ENCODE measurements at regions not wholly inside any gene's neighbourhood (a gene's known extent, or its start where the extent isn't known, plus 50 kb on each side); places are given as distances from the start of the nearest gene placed in this dataset.

DNA sequence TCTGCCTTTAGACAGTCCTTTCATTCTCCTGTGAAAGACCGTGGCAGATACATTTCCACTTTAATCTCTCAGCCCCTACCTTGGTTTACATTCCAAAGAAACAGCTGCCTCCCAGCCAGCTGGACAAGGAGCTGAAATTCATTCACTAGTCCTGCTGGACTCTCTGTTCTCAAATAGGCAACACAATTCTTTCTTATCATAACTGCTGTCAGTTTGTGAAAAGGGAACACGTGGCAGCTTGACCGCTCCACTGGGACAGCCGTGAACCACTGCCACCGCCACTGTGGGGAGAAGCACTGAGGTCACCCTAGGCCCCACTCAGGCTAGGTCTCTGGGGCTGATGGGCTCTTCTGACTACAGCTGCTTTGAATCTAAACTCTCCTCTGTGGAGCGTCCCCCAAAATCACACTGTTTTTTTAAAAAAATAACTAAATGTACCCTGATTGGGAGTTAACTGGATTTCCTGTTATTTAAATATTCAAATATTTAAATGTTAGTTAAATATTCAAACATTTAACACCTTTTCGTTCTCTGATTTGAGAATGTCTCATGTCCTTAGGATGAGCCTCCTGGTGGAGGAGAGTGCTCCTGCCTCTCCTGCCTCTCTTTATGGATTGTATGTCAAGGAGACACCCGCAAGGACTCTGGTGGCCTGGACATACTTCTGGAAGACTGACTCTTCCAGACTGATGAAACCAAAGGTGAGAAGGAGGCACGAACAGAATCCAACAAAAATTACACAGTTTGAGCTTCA lies 120.1 kb downstream of the BOD1 start:
- Histone ChIP-seq H2AFZ (ENCODE audit: low read length) (no peak overlapping the region), H3K4me3 (ENCODE audit: low read depth, low read length, poor library complexity, severe bottlenecking) (no peak overlapping the region)
- TF ChIP-seq EZH2 (IDR thresholded peaks at IDR 0.05; ENCODE audit: borderline replicate concordance, low read length) = no peak
- TF ChIP-seq, protein P1, sequence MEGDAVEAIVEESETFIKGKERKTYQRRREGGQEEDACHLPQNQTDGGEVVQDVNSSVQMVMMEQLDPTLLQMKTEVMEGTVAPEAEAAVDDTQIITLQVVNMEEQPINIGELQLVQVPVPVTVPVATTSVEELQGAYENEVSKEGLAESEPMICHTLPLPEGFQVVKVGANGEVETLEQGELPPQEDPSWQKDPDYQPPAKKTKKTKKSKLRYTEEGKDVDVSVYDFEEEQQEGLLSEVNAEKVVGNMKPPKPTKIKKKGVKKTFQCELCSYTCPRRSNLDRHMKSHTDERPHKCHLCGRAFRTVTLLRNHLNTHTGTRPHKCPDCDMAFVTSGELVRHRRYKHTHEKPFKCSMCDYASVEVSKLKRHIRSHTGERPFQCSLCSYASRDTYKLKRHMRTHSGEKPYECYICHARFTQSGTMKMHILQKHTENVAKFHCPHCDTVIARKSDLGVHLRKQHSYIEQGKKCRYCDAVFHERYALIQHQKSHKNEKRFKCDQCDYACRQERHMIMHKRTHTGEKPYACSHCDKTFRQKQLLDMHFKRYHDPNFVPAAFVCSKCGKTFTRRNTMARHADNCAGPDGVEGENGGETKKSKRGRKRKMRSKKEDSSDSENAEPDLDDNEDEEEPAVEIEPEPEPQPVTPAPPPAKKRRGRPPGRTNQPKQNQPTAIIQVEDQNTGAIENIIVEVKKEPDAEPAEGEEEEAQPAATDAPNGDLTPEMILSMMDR (IDR thresholded peaks at IDR 0.05; ENCODE audit: low read length) = no peak

DNA sequence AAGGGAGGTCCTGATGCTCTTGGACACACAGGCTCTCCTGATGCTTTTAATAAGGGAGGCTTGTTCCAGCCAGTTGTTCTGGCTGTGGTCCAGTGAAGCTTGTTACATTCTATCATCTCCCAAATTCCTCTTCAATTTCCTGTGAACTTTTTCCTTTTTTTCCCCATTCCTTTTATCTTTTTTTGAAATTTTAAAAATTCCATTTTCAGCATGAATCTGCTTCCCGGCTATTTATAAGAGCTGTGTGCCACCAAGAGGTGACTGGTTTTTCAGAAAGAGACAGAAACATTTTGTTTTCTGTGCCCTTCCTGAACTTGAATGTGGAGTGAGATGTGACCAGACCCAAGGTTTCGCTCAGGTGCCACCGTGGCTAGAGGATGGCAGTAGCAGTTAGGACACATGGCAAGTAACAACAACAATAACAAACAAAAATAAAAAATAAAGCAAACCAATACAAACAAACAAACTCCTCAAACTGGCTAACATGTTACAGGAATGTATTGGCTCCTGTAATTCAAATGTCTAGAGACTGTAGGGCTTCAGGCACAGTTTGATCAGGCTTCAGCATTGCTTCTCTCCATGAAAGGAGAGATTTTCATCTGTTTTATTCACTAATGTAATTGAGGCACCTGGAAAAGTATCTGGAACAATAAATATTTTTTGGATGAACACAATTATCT lies 121.1 kb downstream of the BOD1 start:
- Histone ChIP-seq H3K36me3 (ENCODE audit: insufficient read depth, low read length) (no peaks in the 10 kb centered on the region), H3K9ac (ENCODE audit: low read length) (no peak overlapping the region), H3K9me3 (ENCODE audit: low read length) (no peaks in the 10 kb centered on the region), H2AFZ (ENCODE audit: low read length) (no peak overlapping the region), H3K27me3 (ENCODE audit: insufficient read depth, low read length) (no peaks in the 10 kb centered on the region), H3K4me1 (ENCODE audit: insufficient read depth, low read length, severe bottlenecking) (no peaks in the 10 kb centered on the region), H4K20me1 (ENCODE audit: insufficient read depth, low read length) (no peaks in the 10 kb centered on the region), H3K79me2 (ENCODE audit: insufficient read depth, low read length) (no peaks in the 10 kb centered on the region), H3F3A (ENCODE audit: insufficient read depth, low read length) (no peaks in the 10 kb centered on the region), H3K27ac (ENCODE audit: low read depth, low read length, poor library complexity, severe bottlenecking) (no peak overlapping the region), H3K4me2 (ENCODE audit: low read length) (no peak overlapping the region), H3K9me2 (ENCODE audit: low read depth, low read length) (no peaks in the 10 kb centered on the region), H3K4me3 (ENCODE audit: low read depth, low read length, poor library complexity, severe bottlenecking) (no peak overlapping the region)
- no peak for TF ChIP-seq EZH2 (IDR thresholded peaks at IDR 0.05; ENCODE audit: borderline replicate concordance, low read length)
- TF ChIP-seq, protein P1 (IDR thresholded peaks at IDR 0.05; ENCODE audit: low read length) = no peak

More for the DNA sequence above, 120.1 kb downstream of the BOD1 start:
- Histone ChIP-seq H3K79me2 (ENCODE audit: insufficient read depth, low read length) (no peaks in the 10 kb centered on the region), H3K27me3 (ENCODE audit: insufficient read depth, low read length) (no peaks in the 10 kb centered on the region), H3K36me3 (ENCODE audit: insufficient read depth, low read length) (no peaks in the 10 kb centered on the region), H3K4me2 (ENCODE audit: low read length) (no peak overlapping the region), H4K20me1 (ENCODE audit: insufficient read depth, low read length) (no peaks in the 10 kb centered on the region), H3K9me3 (ENCODE audit: low read length) (no peaks in the 10 kb centered on the region), H3K27ac (ENCODE audit: low read depth, low read length, poor library complexity, severe bottlenecking) (no peak overlapping the region), H3K4me1 (ENCODE audit: insufficient read depth, low read length, severe bottlenecking) (no peaks in the 10 kb centered on the region), H3F3A (ENCODE audit: insufficient read depth, low read length) (no peaks in the 10 kb centered on the region), H3K9me2 (ENCODE audit: low read depth, low read length) (no peaks in the 10 kb centered on the region), H3K9ac (ENCODE audit: low read length) (no peak overlapping the region)

DNA sequence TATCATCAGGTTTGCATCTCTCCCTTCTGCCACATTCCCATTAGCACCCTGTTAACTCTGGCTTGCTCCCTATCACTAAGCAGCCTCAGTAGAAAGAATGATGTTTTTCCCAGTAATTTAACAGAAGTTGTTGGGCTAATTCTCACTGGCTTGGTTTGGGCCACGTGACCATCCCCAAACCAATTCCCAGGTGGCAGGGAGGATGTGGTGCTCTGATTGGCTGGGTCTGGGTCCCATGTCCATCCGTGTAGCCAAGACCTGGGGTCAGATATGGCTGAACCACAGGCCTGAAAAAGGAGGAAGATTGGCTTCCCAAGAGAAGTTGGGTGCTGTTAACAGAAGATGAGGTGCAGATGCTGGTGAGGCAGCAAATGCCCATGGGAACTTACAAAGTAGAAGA lies 122.0 kb downstream of the BOD1 start:
- H3K9ac ChIP-seq (ENCODE audit: low read length) = no peak overlapping the region
- H3K9me3 ChIP-seq (ENCODE audit: low read length) = no peaks in the 10 kb centered on the region
- H3K27ac ChIP-seq (ENCODE audit: low read depth, low read length, poor library complexity, severe bottlenecking) = no peak overlapping the region
- H3K9me2 ChIP-seq (ENCODE audit: low read depth, low read length) = no peaks in the 10 kb centered on the region
- H2AFZ ChIP-seq (ENCODE audit: low read length) = no peak overlapping the region
- no peaks in the 10 kb centered on the region for H3F3A ChIP-seq (ENCODE audit: insufficient read depth, low read length)
- no peak overlapping the region for H3K4me2 ChIP-seq (ENCODE audit: low read length)
- TF ChIP-seq, protein P1 (IDR thresholded peaks at IDR 0.05; ENCODE audit: low read length) = no peak
- TF ChIP-seq EZH2 (IDR thresholded peaks at IDR 0.05; ENCODE audit: borderline replicate concordance, low read length) = no peak
- no peaks in the 10 kb centered on the region; the same call in 1 of the 2 replicates for H3K27me3 ChIP-seq (ENCODE audit: insufficient read depth, low read length)
- H3K4me3 ChIP-seq (ENCODE audit: low read depth, low read length, poor library complexity, severe bottlenecking) = no peak overlapping the region
- H4K20me1 ChIP-seq (ENCODE audit: insufficient read depth, low read length) = no peaks in the 10 kb centered on the region
- no peaks in the 10 kb centered on the region for H3K4me1 ChIP-seq (ENCODE audit: insufficient read depth, low read length, severe bottlenecking)
- H3K79me2 ChIP-seq (ENCODE audit: insufficient read depth, low read length) = no peaks in the 10 kb centered on the region
- H3K36me3 ChIP-seq (ENCODE audit: insufficient read depth, low read length) = no peaks in the 10 kb centered on the region

All from OCI-LY1 (cell line).